SH-SY5Y (cell line): ENCODE measurements at regions not wholly inside any gene's neighbourhood (a gene's known extent, or its start where the extent isn't known, plus 50 kb on each side); places are given as distances from the start of the nearest gene placed in this dataset.

Experiments
- GATA2 ChIP-seq: IDR thresholded peaks from 2 replicates; pipeline ENCODE4 v1.6.1; 2011; ENCODE audit warnings: mild to moderate bottlenecking, low read depth, low read length
- GATA3 ChIP-seq: IDR thresholded peaks from 2 replicates; pipeline ENCODE4 v1.6.1; 2011; ENCODE audit warnings: low read depth, mild to moderate bottlenecking, low read length, moderate library complexity

DNA sequence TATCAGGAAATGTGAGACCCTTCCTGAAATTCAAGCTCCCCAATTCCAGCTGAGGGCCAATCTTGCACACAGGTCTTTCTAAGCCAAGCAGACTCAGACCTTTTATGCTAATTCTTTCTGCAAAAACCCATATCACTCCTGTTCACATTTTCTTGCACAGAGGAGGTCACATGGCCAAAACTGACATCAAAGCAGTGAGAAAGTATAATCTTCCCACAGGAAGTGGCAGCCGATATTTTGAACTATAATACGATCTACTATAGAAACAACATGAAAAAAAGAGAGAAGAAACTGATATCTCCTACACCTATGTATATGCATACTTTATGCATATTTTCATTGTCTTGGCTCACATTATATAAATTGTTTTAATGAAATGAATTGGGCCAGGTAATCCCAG lies 132.9 kb upstream of the SSTR1 start:
- TF ChIP-seq GATA3, result no peak
- no peak for TF ChIP-seq GATA2

DNA sequence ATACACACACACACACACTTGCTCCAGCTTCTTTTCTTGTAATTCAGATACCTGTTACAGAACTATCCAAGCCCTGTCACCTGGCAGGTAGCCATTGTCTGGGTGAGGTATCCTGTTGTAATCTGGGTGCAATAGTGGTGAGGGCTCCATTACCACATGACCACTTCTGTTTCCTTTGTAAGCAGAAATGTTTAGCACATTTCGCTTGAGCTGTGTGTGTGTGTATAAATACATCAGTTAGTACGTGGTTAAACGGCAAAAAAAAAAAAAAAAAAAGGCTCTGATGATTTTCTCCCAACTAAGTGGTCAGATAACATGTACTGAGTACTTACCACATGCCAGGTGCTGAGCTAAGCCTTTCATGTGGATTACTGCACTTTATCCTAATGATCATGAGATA lies 129.3 kb upstream of the SSTR1 start:
- no peak for TF ChIP-seq GATA2
- no peak for TF ChIP-seq GATA3

DNA sequence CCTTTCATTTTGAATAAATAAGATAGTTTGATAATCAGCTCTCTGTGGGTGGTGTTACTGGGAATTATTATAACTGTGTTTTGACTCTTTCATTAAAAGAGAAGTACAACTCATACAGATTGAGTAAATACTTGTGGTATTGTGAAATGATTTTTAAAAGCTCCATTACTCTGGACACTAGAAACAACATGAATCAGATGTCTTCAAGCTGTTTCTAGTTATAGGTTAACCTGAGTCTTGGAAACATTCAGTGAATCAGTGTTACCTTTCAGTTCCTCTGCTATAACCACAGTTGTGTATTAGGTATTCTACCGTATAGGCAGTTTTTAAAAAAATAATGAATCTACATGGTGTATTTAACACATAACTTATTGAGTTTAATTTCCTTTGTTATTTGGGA lies 128.4 kb upstream of the SSTR1 start:
- no peak for TF ChIP-seq GATA2
- TF ChIP-seq GATA3, result no peak

DNA sequence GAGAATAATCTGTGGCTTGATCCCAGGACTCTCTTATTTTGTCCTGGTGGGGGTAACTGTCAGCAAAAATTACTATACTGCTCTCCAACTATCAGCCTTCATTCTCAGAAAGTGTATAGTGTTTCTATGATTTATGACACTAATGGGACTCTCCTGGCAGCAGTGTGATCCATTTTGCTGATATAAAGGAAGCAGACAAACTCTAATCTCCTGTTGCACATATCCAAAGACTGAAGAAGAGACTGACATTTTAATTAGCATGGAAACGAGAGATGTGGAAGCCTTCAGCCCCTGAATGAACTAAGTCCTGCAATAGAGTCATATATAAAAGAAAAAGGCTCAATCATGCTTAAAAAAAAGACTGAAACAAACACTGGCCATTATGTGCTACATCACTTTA lies 127.8 kb upstream of the SSTR1 start:
- no peak for TF ChIP-seq GATA3
- TF ChIP-seq GATA2, result no peak

DNA sequence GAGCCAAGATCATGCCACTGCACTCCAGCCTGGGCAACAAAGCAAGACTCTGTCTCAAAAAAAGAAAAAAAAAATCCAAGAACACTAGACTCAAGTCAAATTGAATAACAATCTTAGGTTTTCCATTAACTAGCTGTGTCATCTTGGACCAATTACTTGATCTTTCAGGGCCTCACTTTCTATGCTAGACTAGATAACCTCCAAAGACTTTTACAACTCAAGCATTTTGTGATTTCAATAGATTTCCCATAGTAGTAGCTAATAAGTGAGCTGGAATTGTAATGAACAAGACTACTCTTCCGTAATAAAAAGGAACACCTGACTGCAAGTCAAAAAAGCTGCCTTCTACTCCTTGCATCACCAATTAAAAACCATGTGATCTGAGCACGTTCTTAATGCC lies 127.0 kb upstream of the SSTR1 start:
- TF ChIP-seq GATA3, result no peak

DNA sequence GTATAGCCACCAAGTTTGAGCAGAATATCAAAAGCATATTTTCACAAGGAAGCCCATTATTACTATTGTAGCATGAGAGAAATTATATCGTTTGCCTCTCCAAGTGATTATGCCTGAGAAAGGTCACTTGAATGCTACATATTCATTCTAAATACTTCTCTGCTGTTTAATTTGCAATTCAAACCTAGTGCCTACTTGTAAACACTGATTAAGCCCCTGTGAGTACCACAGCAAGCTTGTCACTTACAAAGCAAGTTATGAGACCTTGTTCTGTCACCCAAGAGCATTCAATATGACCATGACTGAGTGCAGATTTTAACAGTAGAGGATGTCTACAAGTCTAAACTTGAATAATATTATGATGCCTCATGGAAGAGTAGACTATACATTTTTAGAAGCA lies 124.7 kb upstream of the SSTR1 start:
- TF ChIP-seq GATA2, result no peak
- TF ChIP-seq GATA3, result no peak

DNA sequence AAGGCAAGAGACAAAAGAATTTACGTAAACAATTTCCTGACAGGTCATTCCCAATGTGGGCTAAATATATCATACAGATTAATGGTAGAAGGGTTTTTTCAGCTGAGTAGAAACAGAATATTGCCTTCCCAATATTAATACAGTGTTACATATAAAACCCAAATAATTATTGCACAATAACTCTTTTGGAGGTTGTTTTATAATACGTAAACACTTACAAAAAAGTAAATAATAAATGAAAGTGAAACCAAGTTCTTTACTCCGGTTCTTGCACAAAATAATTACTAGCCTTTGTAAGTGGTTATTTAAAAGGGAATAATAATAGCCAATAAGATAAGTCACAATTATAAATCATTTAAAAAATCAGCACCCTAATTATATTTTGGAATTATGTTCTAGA lies 118.6 kb upstream of the SSTR1 start:
- TF ChIP-seq GATA2 (no peak), GATA3 (no peak)

DNA sequence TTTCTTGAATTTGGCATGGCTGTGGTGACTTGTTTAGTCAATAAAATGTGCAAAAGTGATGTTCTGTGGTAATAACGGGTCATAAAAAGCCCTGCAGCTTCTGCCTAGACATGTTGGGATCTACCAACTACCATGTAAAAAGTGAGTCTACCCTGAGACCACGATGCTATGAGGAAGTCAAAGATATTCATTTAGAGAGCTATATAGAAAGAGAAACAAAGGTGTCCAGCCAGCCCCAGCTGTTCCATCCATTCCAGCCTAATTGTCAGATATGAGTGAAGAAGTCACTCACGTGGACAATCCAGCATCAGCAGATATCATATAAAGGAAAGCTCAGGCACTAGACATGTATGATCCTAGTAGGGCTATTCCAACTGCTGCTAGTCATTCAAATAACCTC lies 117.2 kb upstream of the SSTR1 start:
- TF ChIP-seq GATA2 (no peak), GATA3 (no peak)

DNA sequence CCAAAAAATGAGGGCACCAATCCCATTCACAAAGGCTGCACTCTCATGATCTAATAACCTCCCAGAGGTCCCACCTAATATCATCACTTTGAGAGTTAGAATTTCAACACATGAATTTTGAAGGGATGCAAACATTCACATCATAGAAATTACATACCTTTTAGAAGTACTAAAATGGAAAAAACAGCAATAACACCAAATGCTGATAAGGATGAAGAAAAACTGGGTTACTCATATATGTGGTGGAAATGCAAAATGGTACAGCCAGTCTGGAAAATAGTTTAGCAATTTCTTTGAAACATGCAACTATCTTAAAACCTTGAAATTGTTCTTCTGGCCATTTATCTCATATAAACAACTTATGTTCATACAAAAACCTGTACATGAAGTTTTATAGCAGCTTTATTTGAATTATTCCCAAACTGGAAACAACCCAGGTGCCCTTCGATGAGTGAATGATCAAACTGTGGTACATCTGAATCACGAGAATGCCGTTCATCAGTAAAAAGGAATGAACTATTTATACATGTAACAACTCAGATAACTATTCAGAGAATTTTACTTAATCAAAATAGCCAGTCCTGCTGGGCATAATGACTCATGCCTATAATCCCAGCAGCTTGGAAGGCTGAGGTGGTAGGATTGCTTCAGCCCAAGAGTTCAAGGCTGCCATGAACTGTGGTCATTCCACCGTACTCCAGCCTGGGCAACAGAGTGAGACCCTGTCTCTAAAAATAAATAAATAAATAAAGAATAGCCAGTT lies 109.4 kb upstream of the SSTR1 start:
- TF ChIP-seq GATA3, result no peak
- no peak for TF ChIP-seq GATA2

DNA sequence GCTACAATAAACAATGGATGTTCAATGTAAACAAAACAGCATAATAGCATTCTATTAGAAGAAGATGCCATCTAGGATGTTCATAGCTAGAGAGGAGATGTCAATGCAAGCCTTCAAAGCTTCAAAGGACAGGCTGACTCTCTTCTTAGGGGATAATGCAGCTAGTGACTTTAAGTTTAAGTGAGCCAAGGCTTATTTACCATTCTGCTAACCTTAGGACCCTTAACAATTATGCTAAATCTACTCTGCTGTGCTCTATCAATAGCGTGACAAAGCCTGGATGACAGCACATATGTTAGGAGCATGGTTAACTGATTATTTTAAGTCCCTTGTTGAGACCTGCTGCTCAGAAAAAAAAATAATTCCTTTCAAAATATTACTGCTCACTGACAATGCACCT lies 106.0 kb upstream of the SSTR1 start:
- no peak for TF ChIP-seq GATA3
- no peak for TF ChIP-seq GATA2

DNA sequence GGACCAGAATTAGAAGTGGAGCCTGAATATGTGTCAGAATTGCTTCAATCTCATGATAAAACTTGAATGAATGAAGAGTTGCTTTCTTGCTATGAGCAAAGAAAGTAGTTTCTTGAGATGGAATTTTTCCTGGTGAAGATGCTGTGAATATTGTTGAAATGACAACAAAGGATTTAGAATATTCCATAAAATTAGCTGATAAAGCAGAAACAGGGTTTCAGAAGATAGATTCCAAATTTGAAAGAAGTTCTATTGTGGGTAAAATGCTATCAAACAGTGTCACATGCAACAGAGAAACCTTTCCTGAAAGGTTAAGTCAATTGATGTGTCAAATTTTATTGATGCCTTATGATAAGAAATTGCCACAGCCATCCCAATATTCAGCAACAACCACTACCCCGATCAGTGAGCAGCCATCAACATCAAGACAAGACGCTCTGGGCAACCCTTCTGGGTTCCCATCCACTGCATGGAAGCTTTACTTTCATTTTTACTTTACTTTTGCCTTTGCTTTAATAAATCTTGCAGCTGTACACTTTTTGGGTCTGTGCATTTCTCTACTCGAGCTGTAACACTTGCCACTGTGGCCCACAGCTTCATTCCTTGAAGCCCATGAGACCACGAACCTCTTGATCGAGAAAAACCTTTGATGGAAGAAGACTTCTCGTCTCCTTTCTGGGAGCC lies 104.0 kb upstream of the SSTR1 start:
- no peak for TF ChIP-seq GATA2
- no peak for TF ChIP-seq GATA3

DNA sequence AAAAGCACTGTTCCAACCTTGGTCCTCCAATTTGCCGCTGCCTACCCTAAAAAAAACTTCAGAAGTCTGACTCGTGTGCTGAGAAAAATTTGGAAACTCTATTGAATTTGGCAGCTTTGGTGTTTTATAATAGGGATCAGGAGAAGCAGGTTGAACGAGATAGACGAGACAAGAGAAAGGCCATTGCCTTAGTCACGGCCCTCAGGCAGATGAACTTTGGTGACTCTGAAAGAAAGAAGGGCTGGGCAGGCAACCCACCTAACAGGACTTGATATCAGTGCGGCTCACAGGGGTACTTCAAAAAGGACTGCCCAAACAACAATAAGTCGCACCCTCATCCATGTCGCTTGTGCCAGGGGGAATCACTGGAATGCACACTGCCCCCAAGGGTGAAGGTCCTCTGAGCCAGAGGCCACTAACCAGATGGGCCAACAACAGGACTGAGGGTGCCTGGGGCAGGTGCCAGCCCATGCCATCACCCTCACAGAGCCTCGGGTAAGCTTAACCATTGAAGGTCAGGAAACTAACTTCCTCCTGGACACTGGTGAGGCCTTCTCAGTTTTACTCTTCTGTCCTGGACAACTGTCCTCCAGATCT lies 102.5 kb upstream of the SSTR1 start:
- TF ChIP-seq GATA2, result no peak
- TF ChIP-seq GATA3, result no peak

DNA sequence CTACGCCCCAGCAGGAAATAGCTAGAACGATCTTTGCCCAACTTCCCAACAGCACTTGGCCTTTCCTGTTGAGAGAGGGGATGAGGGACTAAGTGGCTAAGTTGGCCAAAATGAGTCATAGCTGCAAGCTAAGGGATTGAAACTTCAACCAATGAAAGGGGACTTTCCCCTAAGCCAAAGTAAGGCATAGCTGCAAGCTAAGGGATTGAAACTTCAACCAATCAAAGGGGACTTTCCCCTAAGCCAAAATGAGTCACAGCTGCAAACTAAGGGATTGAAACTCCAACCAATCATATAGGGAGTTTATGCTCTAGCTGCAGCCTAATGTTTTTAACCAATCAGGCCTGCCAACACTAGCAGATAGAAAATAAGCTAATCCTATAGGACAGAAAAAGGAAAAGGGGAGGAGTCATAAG lies 100.5 kb upstream of the SSTR1 start:
- TF ChIP-seq GATA2 (no peak), GATA3 (no peak)

DNA sequence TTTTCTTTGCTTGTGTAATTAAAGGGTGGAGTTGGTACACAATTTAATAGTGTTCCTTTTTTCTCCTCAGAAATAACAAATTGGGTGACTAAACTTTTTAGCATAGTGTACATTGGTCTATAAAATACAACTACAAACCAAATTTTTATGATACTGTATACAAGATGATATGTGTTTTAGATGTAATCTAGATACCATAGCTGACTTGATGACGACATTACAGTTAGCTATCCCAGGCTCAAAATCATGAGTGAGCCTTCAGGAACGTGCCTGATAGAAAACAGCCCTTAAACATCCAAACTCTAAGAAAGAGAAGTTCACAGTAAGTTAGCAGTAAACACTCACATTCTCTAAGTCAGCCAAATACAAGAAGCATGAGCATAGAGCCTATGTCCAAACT lies 99.0 kb upstream of the SSTR1 start:
- TF ChIP-seq GATA3 (no peak), GATA2 (no peak)

DNA sequence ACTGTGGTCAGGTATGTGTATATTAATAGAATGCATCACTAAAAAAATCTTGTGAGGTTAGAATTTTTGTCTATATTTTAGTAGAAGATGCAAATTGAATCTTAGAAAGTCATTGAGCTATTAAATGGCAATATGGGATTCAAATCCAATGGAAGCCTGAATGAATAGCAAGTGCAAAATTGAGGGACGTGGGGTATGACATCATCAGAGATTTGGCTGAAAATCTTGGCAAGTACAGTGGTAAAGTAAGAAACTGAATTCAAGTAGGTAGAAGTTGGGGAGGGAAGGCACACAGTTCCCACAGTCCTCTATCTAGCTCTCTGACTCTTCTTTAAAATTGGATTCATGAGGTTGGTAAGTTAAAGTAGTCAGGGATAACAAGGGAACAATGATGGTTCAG lies 97.4 kb upstream of the SSTR1 start:
- TF ChIP-seq GATA3, result no peak

DNA sequence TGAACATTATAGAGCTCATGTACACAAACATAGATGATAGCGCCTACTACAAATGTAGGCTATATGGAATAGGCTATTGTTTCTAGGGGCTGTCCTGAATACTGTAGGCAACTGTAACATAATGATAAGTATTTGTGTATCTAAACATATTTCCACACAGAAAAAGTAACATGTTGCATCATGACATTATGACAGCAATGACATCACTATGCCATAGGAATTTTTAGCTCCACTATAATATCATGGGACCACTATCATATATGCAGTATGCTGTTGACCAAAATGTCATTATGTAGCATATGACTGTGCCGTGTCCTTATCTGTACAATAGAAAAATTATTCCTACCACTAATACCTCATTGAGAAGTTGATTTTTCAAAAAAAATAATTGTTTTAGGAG lies 96.7 kb upstream of the SSTR1 start:
- no peak for TF ChIP-seq GATA2
- TF ChIP-seq GATA3, result no peak

DNA sequence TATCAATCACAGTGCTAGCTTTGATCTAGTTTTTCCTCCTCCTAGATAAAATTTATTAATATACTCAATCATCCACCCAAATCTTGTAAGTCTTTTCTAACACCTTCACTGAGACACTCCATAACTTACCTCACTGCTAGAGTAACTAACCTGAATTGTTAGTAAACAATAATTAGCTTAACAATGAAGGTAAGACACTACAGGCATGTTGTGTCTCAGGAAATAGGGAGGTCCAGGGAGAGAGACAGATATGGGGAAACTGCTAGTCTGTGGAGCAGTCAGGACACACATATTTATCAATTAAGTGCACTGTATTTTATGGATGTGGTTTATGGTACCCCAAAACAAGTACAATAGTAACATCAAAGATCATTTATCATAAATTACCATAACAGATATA lies 94.2 kb upstream of the SSTR1 start:
- no peak for TF ChIP-seq GATA3
- no peak for TF ChIP-seq GATA2

DNA sequence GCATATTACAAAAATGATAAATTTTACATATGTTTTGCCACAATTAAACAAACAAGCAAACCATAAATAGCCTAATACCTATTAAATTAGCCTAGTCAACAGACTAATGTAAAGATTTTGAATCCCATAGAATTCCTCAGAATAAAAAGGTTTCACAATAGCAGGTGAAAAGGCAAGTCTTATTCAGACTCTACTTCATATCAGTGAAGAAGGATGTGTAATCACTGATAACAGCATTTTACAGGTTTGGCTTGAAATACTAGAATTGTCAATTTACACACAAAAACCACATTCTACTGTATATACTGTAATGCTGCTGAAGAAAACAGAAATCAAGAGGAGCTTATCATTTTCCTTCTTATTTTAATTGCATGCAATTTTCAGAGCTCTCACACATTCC lies 90.8 kb upstream of the SSTR1 start:
- TF ChIP-seq GATA2 (no peak), GATA3 (no peak)
